HUES48 (cell line): ENCODE measurements at regions not wholly inside any gene's neighbourhood (a gene's known extent, or its start where the extent isn't known, plus 50 kb on each side); places are given as distances from the start of the nearest gene placed in this dataset.

ENCODE experiments used
- H3K27ac ChIP-seq: one replicate; pipeline ENCODE4 v1.7.0; 2013; ENCODE audit warnings: low read depth, low read length, inconsistent platforms
- H3K27me3 ChIP-seq: 2 replicates; pipeline ENCODE4 v1.6.1; 2013; ENCODE audit warnings: mild to moderate bottlenecking, low read length; ENCODE audit not compliant: control insufficient read depth, insufficient read depth
- H3K36me3 ChIP-seq: 2 replicates; pipeline ENCODE4 v1.6.1; 2013; ENCODE audit warnings: low read length; ENCODE audit not compliant: control insufficient read depth, insufficient read depth
- H3K4me1 ChIP-seq: 2 replicates; pipeline ENCODE4 v1.6.1; 2013; ENCODE audit warnings: mild to moderate bottlenecking, low read length; ENCODE audit not compliant: control insufficient read depth, insufficient read depth
- H3K4me3 ChIP-seq: 2 replicates; pipeline ENCODE4 v1.5.1; 2013; ENCODE audit warnings: mild to moderate bottlenecking, low read depth, low read length
- H3K9ac ChIP-seq: 2 replicates; pipeline ENCODE4 v1.6.1; 2013; ENCODE audit warnings: mild to moderate bottlenecking, low read depth, low read length, moderate library complexity
- H3K9me3 ChIP-seq: 2 replicates; pipeline ENCODE4 v1.6.1; 2013; ENCODE audit warnings: low read length; ENCODE audit not compliant: control insufficient read depth, insufficient read depth

- H3K36me3 ChIP-seq: no peaks in the 10 kb centered on the region
- H3K4me1 ChIP-seq: peaks cover 38% of the 10 kb centered on the region
- H3K27me3 ChIP-seq: no peaks in the 10 kb centered on the region
Measured at GRCh38 chr18:28691496-28691840, 514.5 kb upstream of the CDH2 start.

GRCh38 chr18:28690836-28691495 lies 514.0 kb upstream of the CDH2 start:
- Histone ChIP-seq H3K4me3 (no peak overlapping the region), H3K4me1 (peaks cover 38% of the 10 kb centered on the region), H3K9ac (no peak overlapping the region), H3K36me3 (no peaks in the 10 kb centered on the region), H3K9me3 (no peaks in the 10 kb centered on the region), H3K27me3 (no peaks in the 10 kb centered on the region), H3K27ac (no peak overlapping the region)

More at GRCh38 chr18:28691496-28691840, 514.5 kb upstream of the CDH2 start:
- H3K27ac ChIP-seq: no peak overlapping the region
- no peak overlapping the region for H3K4me3 ChIP-seq
- no peaks in the 10 kb centered on the region for H3K9me3 ChIP-seq
- H3K9ac ChIP-seq: no peak overlapping the region

- H3K36me3 ChIP-seq: no peaks in the 10 kb centered on the region
- no peaks in the 10 kb centered on the region for H3K9me3 ChIP-seq
- H3K27me3 ChIP-seq: no peaks in the 10 kb centered on the region
- H3K27ac ChIP-seq: no peak overlapping the region
- H3K9ac ChIP-seq: no peak overlapping the region
- no peak overlapping the region for H3K4me3 ChIP-seq
- peaks cover 40% of the 10 kb centered on the region for H3K4me1 ChIP-seq
Measured at GRCh38 chr18:28690100-28690499, 513.2 kb upstream of the CDH2 start.

DNA sequence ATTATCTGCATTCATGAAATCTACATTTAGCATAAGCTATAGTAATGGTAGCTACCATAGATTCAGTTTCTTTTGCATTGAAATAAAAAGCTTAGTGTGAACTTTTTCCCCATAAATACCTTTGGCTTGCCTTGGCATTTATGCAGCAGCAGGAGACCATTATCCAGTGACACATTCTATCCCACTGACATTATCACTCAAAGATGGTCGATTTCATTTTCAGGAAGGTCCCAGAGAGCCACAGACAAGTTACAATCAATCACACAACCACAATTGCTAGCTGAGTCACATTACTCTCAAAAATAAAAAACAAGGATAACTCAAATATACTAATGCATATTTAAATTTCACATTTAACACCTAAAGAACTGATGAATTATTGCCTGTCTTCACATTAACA lies 512.7 kb upstream of the CDH2 start:
- peaks cover 46% of the 10 kb centered on the region for H3K4me1 ChIP-seq
- no peak overlapping the region for H3K4me3 ChIP-seq
- H3K36me3 ChIP-seq: no peaks in the 10 kb centered on the region
- no peak overlapping the region for H3K27ac ChIP-seq
- H3K9ac ChIP-seq: no peak overlapping the region
- H3K9me3 ChIP-seq: no peaks in the 10 kb centered on the region
- H3K27me3 ChIP-seq: no peaks in the 10 kb centered on the region

DNA sequence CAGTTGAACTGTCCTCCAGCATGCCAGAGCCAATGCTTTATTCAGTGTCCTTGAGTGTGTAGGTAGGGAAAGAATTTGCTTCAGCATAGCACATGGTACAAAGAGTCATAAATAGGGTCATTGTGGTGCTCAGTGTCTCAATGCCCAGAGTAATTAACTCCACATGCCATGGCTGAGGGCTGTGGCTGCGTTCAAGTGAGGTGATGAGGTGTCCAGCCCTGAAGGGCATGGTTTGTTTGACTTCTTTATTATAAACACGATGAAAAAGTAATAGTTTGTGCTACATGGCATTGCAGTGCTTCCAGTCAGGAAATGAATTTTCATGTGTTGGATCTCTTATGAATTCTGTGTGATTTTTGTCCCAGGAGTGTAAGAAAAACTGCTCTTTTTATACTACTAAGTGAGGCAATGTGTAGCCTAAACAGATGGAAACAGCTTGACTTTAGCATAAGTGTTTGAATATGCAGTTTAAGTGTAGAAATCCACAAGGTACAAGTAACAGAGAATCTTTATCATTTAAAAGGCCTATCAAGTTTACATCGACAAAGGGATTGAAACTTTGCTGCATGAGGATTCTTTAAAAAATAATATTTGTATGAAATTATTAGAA lies 507.9 kb upstream of the CDH2 start:
- H3K9ac ChIP-seq: no peak overlapping the region
- H3K9me3 ChIP-seq: no peaks in the 10 kb centered on the region
- no peaks in the 10 kb centered on the region for H3K36me3 ChIP-seq
- H3K4me1 ChIP-seq: peaks cover 24% of the 10 kb centered on the region
- H3K27me3 ChIP-seq: no peaks in the 10 kb centered on the region
- H3K4me3 ChIP-seq: no peak overlapping the region
- no peak overlapping the region for H3K27ac ChIP-seq

GRCh38 chr18:28682912-28683311 lies 506.0 kb upstream of the CDH2 start:
- no peaks in the 10 kb centered on the region for H3K27me3 ChIP-seq
- H3K4me3 ChIP-seq: no peak overlapping the region
- H3K27ac ChIP-seq: no peak overlapping the region
- peaks cover 13% of the 10 kb centered on the region; the same call in 1 of the 2 replicates for H3K4me1 ChIP-seq
- H3K9me3 ChIP-seq: no peaks in the 10 kb centered on the region
- H3K9ac ChIP-seq: no peak overlapping the region
- H3K36me3 ChIP-seq: no peaks in the 10 kb centered on the region

DNA sequence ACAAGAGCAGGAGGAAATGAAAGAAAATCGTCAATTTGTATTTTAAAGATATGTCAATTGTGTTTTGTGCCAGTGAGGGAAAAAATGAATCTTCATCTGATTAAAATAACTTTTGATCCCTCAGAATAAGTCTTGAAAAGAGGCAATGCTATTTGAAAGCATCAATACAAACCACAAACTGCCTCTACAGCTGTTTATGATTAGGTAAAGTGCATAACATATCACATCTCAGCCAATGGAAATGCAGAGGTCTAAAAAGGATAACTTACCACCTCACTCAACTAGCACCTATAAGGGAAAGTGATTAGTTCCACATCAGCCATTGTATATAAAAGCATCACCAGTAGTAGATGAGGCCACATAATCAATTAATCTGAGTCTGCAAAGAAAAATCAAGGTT lies 492.2 kb upstream of the CDH2 start:
- Histone ChIP-seq H3K4me3 (no peak overlapping the region), H3K9ac (no peak overlapping the region), H3K27ac (no peak overlapping the region), H3K9me3 (no peaks in the 10 kb centered on the region), H3K27me3 (no peaks in the 10 kb centered on the region), H3K4me1 (no peaks in the 10 kb centered on the region), H3K36me3 (no peaks in the 10 kb centered on the region)

DNA sequence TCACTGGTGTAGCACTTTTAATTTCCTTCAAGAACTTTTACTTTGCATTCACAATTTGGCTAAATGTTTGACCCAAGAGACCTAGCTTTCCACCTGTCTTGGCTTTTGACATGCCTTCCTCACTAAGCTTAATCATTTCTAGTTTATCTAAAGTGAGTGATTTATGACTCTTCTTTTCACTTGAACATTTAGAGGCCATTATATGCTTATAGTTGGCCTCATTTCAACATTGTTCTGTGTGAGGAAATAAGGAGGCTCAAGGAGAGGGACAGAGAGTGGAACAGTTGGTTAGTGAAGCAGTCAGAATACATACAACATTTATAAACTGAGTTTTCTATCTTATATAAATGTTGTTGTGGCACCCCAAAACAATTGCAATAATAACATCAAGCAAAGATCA lies 489.3 kb upstream of the CDH2 start:
- H3K9me3 ChIP-seq: no peaks in the 10 kb centered on the region
- no peaks in the 10 kb centered on the region for H3K4me1 ChIP-seq
- H3K4me3 ChIP-seq: no peak overlapping the region
- H3K9ac ChIP-seq: no peak overlapping the region
- no peaks in the 10 kb centered on the region for H3K27me3 ChIP-seq
- no peak overlapping the region for H3K27ac ChIP-seq
- H3K36me3 ChIP-seq: no peaks in the 10 kb centered on the region

GRCh38 chr18:28657961-28658360 lies 481.0 kb upstream of the CDH2 start:
- H3K4me1 ChIP-seq: no peaks in the 10 kb centered on the region
- no peaks in the 10 kb centered on the region for H3K9me3 ChIP-seq
- H3K4me3 ChIP-seq: no peak overlapping the region
- no peaks in the 10 kb centered on the region for H3K27me3 ChIP-seq
- no peak overlapping the region for H3K9ac ChIP-seq
- no peaks in the 10 kb centered on the region for H3K36me3 ChIP-seq
- no peak overlapping the region for H3K27ac ChIP-seq

DNA sequence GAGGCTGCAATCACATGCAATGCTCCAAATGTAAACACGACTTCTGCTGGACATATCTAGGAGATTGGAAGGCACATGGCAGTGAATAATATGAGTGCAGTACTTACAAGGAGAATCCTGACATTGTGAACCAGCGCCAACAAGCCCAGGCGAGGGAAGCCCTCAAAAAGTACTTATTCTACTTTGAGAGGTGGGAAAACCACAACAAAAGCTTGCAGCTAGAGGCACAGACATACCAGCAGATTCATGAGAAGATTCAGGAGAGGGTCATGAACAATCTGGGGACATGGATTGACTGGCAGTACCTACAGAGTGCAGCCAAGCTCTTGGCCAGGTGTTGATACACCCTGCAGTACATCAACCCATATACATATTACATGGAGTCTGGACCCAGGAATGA lies 475.7 kb upstream of the CDH2 start:
- Histone ChIP-seq H3K9ac (no peak overlapping the region), H3K4me1 (no peaks in the 10 kb centered on the region), H3K27me3 (no peaks in the 10 kb centered on the region), H3K4me3 (no peak overlapping the region), H3K36me3 (no peaks in the 10 kb centered on the region), H3K27ac (no peak overlapping the region), H3K9me3 (no peaks in the 10 kb centered on the region)

GRCh38 chr18:28651298-28651697 lies 474.4 kb upstream of the CDH2 start:
- Histone ChIP-seq H3K27ac (no peak overlapping the region), H3K9me3 (no peaks in the 10 kb centered on the region), H3K4me3 (no peak overlapping the region), H3K4me1 (no peaks in the 10 kb centered on the region), H3K27me3 (no peaks in the 10 kb centered on the region), H3K36me3 (no peaks in the 10 kb centered on the region), H3K9ac (no peak overlapping the region)
